ENCODE measurements at regions not wholly inside any gene's neighbourhood (a gene's known extent, or its start where the extent isn't known, plus 50 kb on each side); places are given as distances from the start of the nearest gene placed in this dataset.

DNA sequence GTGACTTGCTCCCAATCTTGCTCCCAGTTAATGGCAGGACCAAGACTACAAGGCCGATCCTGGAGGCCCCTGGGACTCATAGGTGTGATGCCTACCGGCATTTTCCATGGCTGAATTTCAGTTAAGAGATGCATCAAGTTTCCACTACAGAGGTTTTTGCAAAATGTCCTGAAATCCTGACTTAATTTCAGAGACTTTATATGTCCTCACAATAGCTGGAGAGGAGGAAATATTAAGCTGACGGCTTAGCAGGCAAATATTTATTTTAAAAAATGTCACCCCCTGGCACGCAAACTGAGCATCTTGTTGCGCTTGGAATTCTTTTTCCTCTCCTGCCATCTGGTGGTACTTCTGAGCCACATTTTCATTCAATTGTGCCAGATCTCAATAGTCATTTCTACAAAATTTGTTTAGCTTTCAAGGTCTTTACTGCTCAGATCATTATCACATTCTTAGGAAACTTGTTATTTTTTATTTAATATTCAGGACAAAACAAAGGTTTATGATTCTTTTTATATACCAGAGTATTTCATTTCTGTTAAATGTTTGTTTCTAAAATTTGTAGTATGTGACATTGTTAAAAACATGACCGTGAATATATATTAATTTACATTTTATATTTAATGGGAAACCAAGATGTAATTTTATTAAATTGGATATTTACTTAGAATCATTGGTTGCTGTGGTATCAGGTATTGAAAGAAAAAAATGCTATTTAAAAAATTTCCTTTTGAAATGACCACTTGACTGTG, 189.2 kb upstream of the THRB start:
- TF ChIP-seq, protein P1, sequence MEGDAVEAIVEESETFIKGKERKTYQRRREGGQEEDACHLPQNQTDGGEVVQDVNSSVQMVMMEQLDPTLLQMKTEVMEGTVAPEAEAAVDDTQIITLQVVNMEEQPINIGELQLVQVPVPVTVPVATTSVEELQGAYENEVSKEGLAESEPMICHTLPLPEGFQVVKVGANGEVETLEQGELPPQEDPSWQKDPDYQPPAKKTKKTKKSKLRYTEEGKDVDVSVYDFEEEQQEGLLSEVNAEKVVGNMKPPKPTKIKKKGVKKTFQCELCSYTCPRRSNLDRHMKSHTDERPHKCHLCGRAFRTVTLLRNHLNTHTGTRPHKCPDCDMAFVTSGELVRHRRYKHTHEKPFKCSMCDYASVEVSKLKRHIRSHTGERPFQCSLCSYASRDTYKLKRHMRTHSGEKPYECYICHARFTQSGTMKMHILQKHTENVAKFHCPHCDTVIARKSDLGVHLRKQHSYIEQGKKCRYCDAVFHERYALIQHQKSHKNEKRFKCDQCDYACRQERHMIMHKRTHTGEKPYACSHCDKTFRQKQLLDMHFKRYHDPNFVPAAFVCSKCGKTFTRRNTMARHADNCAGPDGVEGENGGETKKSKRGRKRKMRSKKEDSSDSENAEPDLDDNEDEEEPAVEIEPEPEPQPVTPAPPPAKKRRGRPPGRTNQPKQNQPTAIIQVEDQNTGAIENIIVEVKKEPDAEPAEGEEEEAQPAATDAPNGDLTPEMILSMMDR (optimal IDR thresholded peaks at IDR 0.05 in 1 of 3, IDR thresholded peaks at IDR 0.05 in 1 of 3, conservative IDR thresholded peaks at IDR 0.05 in 1 of 3; ENCODE audit: extremely low read depth in 1 of 3, insufficient read depth in 2 of 3, low read length in 3 of 3): peak; percentile 52 to 66 (median 62)
- no peak for TF ChIP-seq EZH2 (IDR thresholded peaks at IDR 0.05; ENCODE audit: low read length)
